IMR-90 (cell line): ENCODE measurements at regions not wholly inside any gene's neighbourhood (a gene's known extent, or its start where the extent isn't known, plus 50 kb on each side); places are given as distances from the start of the nearest gene placed in this dataset.

Source experiments
- ATAC-seq: fragments of 200-7000 bp; cut with Tn5 transposase; 2 replicates; pipeline ENCODE4 v1.9.1; 2020; ENCODE audit warnings: low read depth, mild to moderate bottlenecking, moderate library complexity
- BruUV-seq: library from RNA; stranded (reverse); fragments of 400-500 nt; replicated peaks from 2 replicates; lab custom pipeline; 2021; lab: Mats Ljungman, UMichigan
- CTCF ChIA-PET: fragments of 300-600 bp; formaldehyde crosslinking; extraction: SDS; loops from one replicate; lab custom pipeline; 2021; ENCODE audit warnings: antibody characterized with exemption; lab: Yijun Ruan, JAX
- POLR2A ChIA-PET: fragments of 300-600 bp; sonication (Branson Sonifier 250); formaldehyde crosslinking; loops from one replicate; lab custom pipeline; 2022; ENCODE audit warnings: antibody characterized with exemption; ENCODE audit not compliant: unreplicated experiment; lab: Charles Lee
- DNase-seq: peaks from one replicate; pipeline ENCODE4 v3.0.0; 2013
- H2AFZ ChIP-seq: replicated peaks from 2 replicates; pipeline ENCODE3; 2013; ENCODE audit warnings: low read length, mild to moderate bottlenecking; ENCODE audit not compliant: poor library complexity
- H2AK5ac ChIP-seq: 2 replicates; pipeline ENCODE4 v1.6.1; 2013; ENCODE audit warnings: low read depth, low read length, inconsistent platforms
- H2AK9ac ChIP-seq: replicated peaks from 2 replicates; pipeline ENCODE3; 2013; ENCODE audit warnings: mild to moderate bottlenecking, low read depth, low read length, moderate library complexity; ENCODE audit not compliant: poor library complexity
- H2BK120ac ChIP-seq: 2 replicates; pipeline ENCODE4 v1.6.1; 2013; ENCODE audit warnings: low read depth, low read length, inconsistent platforms
- H2BK15ac ChIP-seq: 3 replicates; pipeline ENCODE4 v1.6.1; 2013; ENCODE audit warnings: low read depth, low read length, inconsistent platforms
- H2BK20ac ChIP-seq: 2 replicates; pipeline ENCODE4 v1.6.1; 2013; ENCODE audit warnings: low read depth, mild to moderate bottlenecking, inconsistent platforms, low read length, moderate library complexity
- H2BK5ac ChIP-seq: 2 replicates; pipeline ENCODE4 v1.6.1; 2013; ENCODE audit warnings: mild to moderate bottlenecking, low read depth, low read length, inconsistent platforms; ENCODE audit not compliant: poor library complexity, severe bottlenecking
- H3K14ac ChIP-seq: replicated peaks from 2 replicates; pipeline ENCODE4 v1.6.1; 2013; ENCODE audit warnings: low read depth, low read length, inconsistent platforms
- H3K18ac ChIP-seq: 2 replicates; pipeline ENCODE4 v1.6.1; 2013; ENCODE audit warnings: low read depth, low read length, control low read depth
- H3K23ac ChIP-seq: 2 replicates; pipeline ENCODE4 v1.6.1; 2013; ENCODE audit warnings: low read depth, low read length, inconsistent platforms
- H3K27ac ChIP-seq: 2 replicates; pipeline ENCODE4 v1.5.1; 2013; ENCODE audit warnings: mild to moderate bottlenecking, control low read depth, low read length; ENCODE audit not compliant: insufficient read depth
- H3K27me3 ChIP-seq: 2 replicates; pipeline ENCODE4 v1.6.1; 2013; ENCODE audit warnings: low read length; ENCODE audit not compliant: control insufficient read depth, insufficient read depth
- H3K36me3 ChIP-seq: 2 replicates; pipeline ENCODE4 v1.6.1; 2013; ENCODE audit warnings: low read length, mixed read lengths; ENCODE audit not compliant: control insufficient read depth, insufficient read depth
- H3K4ac ChIP-seq: 2 replicates; pipeline ENCODE4 v1.6.1; 2013; ENCODE audit warnings: low read depth, low read length, inconsistent platforms
- H3K4me1 ChIP-seq: 2 replicates; pipeline ENCODE4 v1.6.1; 2013; ENCODE audit warnings: low read length, mixed read lengths; ENCODE audit not compliant: control insufficient read depth, insufficient read depth
- H3K4me2 ChIP-seq: 2 replicates; pipeline ENCODE4 v1.6.1; 2013; ENCODE audit warnings: low read depth, mild to moderate bottlenecking, control low read depth, low read length, moderate library complexity
- H3K4me3 ChIP-seq: 2 replicates; pipeline ENCODE4 v1.5.1; 2013; ENCODE audit warnings: low read depth, mild to moderate bottlenecking, control low read depth, low read length, moderate library complexity; ENCODE audit not compliant: insufficient read depth
- H3K56ac ChIP-seq: 2 replicates; pipeline ENCODE4 v1.6.1; 2013; ENCODE audit warnings: low read length, inconsistent platforms; ENCODE audit not compliant: insufficient read depth; ENCODE audit errors: extremely low read depth
- H3K79me1 ChIP-seq, 2 experiments: 2 replicates each; pipeline ENCODE4 v1.6.1; 2013; ENCODE audit warnings: low read length in 2 of 2, inconsistent platforms in 1 of 2, low read depth in 1 of 2
- H3K9ac ChIP-seq: 2 replicates; pipeline ENCODE4 v1.6.1; 2013; ENCODE audit warnings: low read depth, low read length, control low read depth
- H3K9me1 ChIP-seq: 2 replicates; pipeline ENCODE4 v1.6.1; 2013; ENCODE audit warnings: low read length, inconsistent platforms; ENCODE audit not compliant: insufficient read depth
- H3K9me3 ChIP-seq: 2 replicates; pipeline ENCODE4 v1.6.1; 2013; ENCODE audit warnings: low read length; ENCODE audit not compliant: control insufficient read depth, insufficient read depth
- H4K20me1 ChIP-seq: 2 replicates; pipeline ENCODE4 v1.6.1; 2013; ENCODE audit warnings: low read length, inconsistent platforms; ENCODE audit not compliant: insufficient read depth
- H4K5ac ChIP-seq: 2 replicates; pipeline ENCODE4 v1.6.1; 2013; ENCODE audit warnings: mild to moderate bottlenecking, low read depth, low read length, control low read depth
- H4K8ac ChIP-seq, 2 experiments: 2 replicates each; pipeline ENCODE4 v1.6.1; 2013; ENCODE audit warnings: low read depth in 2 of 2, low read length in 2 of 2, control low read depth in 1 of 2, inconsistent platforms in 1 of 2
- H4K91ac ChIP-seq: 2 replicates; pipeline ENCODE4 v1.6.1; 2013; ENCODE audit warnings: low read depth, low read length, inconsistent platforms; ENCODE audit not compliant: insufficient read depth
- BHLHE40 ChIP-seq: fragments of 150-350 bp; IDR thresholded peaks from 2 replicates; pipeline ENCODE4 v1.6.1; 2016; ENCODE audit warnings: mild to moderate bottlenecking, low read depth, low read length
- CHD1 ChIP-seq: IDR thresholded peaks from 2 replicates; pipeline ENCODE4 v1.6.1; 2012; ENCODE audit warnings: low read depth, low read length, improper control_type of control experiment
- CTCF ChIP-seq: conservative IDR thresholded peaks from 2 replicates; pipeline ENCODE4 v1.5.1; 2012; ENCODE audit warnings: mild to moderate bottlenecking, low read depth, low read length, improper control_type of control experiment
- ELK1 ChIP-seq: fragments of 150-350 bp; IDR thresholded peaks from 2 replicates; pipeline ENCODE4 v1.6.1; 2016; ENCODE audit warnings: low read depth, mild to moderate bottlenecking, low read length, moderate library complexity, borderline replicate concordance
- POLR2A ChIP-seq: IDR thresholded peaks from 2 replicates; pipeline ENCODE4 v1.6.1; 2012; ENCODE audit warnings: mild to moderate bottlenecking, low read depth, low read length
- RCOR1 ChIP-seq: IDR thresholded peaks from 2 replicates; pipeline ENCODE4 v1.6.1; 2012; ENCODE audit warnings: mild to moderate bottlenecking, low read length, improper control_type of control experiment; ENCODE audit not compliant: insufficient replicate concordance
- RFX5 ChIP-seq: IDR thresholded peaks from 2 replicates; pipeline ENCODE4 v1.8.0; 2012; ENCODE audit warnings: low read depth, mild to moderate bottlenecking, low read length, moderate library complexity
- SMC3 ChIP-seq: fragments of 150-350 bp; IDR thresholded peaks from 2 replicates; pipeline ENCODE4 v1.6.1; 2016; ENCODE audit warnings: low read depth, mild to moderate bottlenecking, antibody characterized with exemption, low read length, moderate library complexity
- WGBS, 2 experiments: methylation state at CpG; one replicate each; pipeline versions ENCODE4 v1.1.5 to v1.1.7; 2013; ENCODE audit warnings: missing lambda C conversion rate in 2 of 2; ENCODE audit not compliant: insufficient read length in 1 of 2; ENCODE audit errors: extremely low coverage in 2 of 2; 5-methylcytosine and 5-hydroxymethylcytosine counted together
- dilution Hi-C: fragments of 300-500 bp; cut with HindIII; formaldehyde crosslinking; loops from one replicate; pipeline ENCODE4 v1.14.3; 2018; ENCODE audit warnings: low sequenced_read_pairs; ENCODE audit not compliant: unreplicated experiment
- in situ Hi-C: fragments of 300-500 bp; cut with MboI; formaldehyde crosslinking; loops from 3 replicates; pipeline ENCODE4 v1.14.3; 2019; ENCODE audit warnings: low sequenced_read_pairs, inconsistent platforms, mixed read lengths
- intact Hi-C: fragments of 100-400 bp; cut with micrococcal nuclease; formaldehyde crosslinking; loops from 2 replicates; pipeline ENCODE4 v1.10.0; 2022

- no peak overlapping the region for H3K56ac ChIP-seq
- dilution Hi-C loops (no loop called here), intact Hi-C loops (no loop called here), in situ Hi-C loops (no loop called here)
- TF ChIP-seq ELK1 = no peak
- no peak for TF ChIP-seq RFX5
- no peak for TF ChIP-seq CTCF
- TF ChIP-seq SMC3 = no peak
- TF ChIP-seq CHD1 = no peak
- no peak for TF ChIP-seq BHLHE40
- no peak for TF ChIP-seq POLR2A
- no peak for TF ChIP-seq RCOR1
- H3K4me1 ChIP-seq = no peaks in the 10 kb centered on the region
- H2AK9ac ChIP-seq = no peak overlapping the region
- H2AFZ ChIP-seq = no peak overlapping the region
- H4K91ac ChIP-seq = no peak overlapping the region
- no peaks in the 10 kb centered on the region for H4K20me1 ChIP-seq
- no peak overlapping the region for H3K4me3 ChIP-seq
- no peak for ATAC-seq
- H3K14ac ChIP-seq = no peak overlapping the region
- H2BK20ac ChIP-seq = no peak overlapping the region
- no CpG with 5 or more reads among the region's 1 CpG for WGBS, 2 experiments
- no peak overlapping the region for H3K23ac ChIP-seq
- DNase-seq = no peak
- no peak overlapping the region for H3K4me2 ChIP-seq
- H3K27me3 ChIP-seq = no peaks in the 10 kb centered on the region
- H3K27ac ChIP-seq = no peak overlapping the region
- H3K18ac ChIP-seq = no peak overlapping the region
- H4K5ac ChIP-seq = no peak overlapping the region
- H2AK5ac ChIP-seq = no peak overlapping the region
- H3K9me3 ChIP-seq = no peaks in the 10 kb centered on the region
- BruUV-seq = no TSS peak
- ChIA-PET POLR2A (no interaction called here), CTCF (no interaction called here)
- H4K8ac ChIP-seq = no peak overlapping the region
- H2BK5ac ChIP-seq = no peak overlapping the region
- no peak overlapping the region for H3K4ac ChIP-seq
- no peaks in the 10 kb centered on the region for H3K36me3 ChIP-seq
- no peak overlapping the region for H3K9ac ChIP-seq
- H3K9me1 ChIP-seq = no peaks in the 10 kb centered on the region
- H2BK120ac ChIP-seq = no peak overlapping the region
- H2BK15ac ChIP-seq = no peak overlapping the region
- no peaks in the 10 kb centered on the region for H3K79me1 ChIP-seq
Measured at GRCh38 chrX:116872931-116873330, 410.2 kb upstream of the CT83 start.
